Hepatocyte (in vitro differentiated cells): ENCODE measurements at regions not wholly inside any gene's neighbourhood (a gene's known extent, or its start where the extent isn't known, plus 50 kb on each side); places are given as distances from the start of the nearest gene placed in this dataset.

Experiments
- DNase-seq: peaks from one replicate; pipeline ENCODE4 v3.0.0-alpha.2; 2016; ENCODE audit warnings: low spot score
- H2AFZ ChIP-seq: fragments of 200-600 bp; sonication (generic); 2 replicates; pipeline ENCODE4 v1.6.0; 2016; ENCODE audit warnings: antibody characterized with exemption, mild to moderate bottlenecking
- H3K27ac ChIP-seq: fragments of 200-600 bp; sonication (generic); 2 replicates; pipeline ENCODE4 v1.5.1; 2016; ENCODE audit warnings: mild to moderate bottlenecking
- H3K27me3 ChIP-seq: fragments of 200-600 bp; sonication (generic); 2 replicates; pipeline ENCODE4 v1.6.1; 2016
- H3K36me3 ChIP-seq: fragments of 200-600 bp; sonication (generic); replicated peaks from 2 replicates; pipeline ENCODE4 v1.5.1; 2016; ENCODE audit warnings: low read depth; ENCODE audit not compliant: insufficient read depth
- H3K4me1 ChIP-seq: fragments of 200-600 bp; sonication (generic); 2 replicates; pipeline ENCODE4 v1.5.1; 2016; ENCODE audit warnings: mild to moderate bottlenecking, moderate library complexity; ENCODE audit not compliant: insufficient read depth
- H3K4me2 ChIP-seq: fragments of 200-600 bp; sonication (generic); 2 replicates; pipeline ENCODE4 v1.6.0; 2016
- H3K4me3 ChIP-seq: fragments of 200-600 bp; sonication (generic); 2 replicates; pipeline ENCODE4 v1.5.1; 2016; ENCODE audit warnings: mild to moderate bottlenecking
- H3K79me2 ChIP-seq: fragments of 200-600 bp; sonication (generic); 2 replicates; pipeline ENCODE4 v1.6.0; 2017; ENCODE audit warnings: mild to moderate bottlenecking
- H3K9me2 ChIP-seq: fragments of 200-600 bp; sonication (generic); replicated peaks from 2 replicates; pipeline ENCODE4 v1.6.0; 2017; ENCODE audit warnings: mild to moderate bottlenecking; ENCODE audit not compliant: insufficient read depth
- H3K9me3 ChIP-seq: fragments of 200-600 bp; sonication (generic); 2 replicates; pipeline ENCODE4 v1.5.1; 2016; ENCODE audit warnings: low read depth, mild to moderate bottlenecking
- H4K20me1 ChIP-seq: fragments of 200-600 bp; sonication (generic); 2 replicates; pipeline ENCODE4 v1.6.0; 2016; ENCODE audit warnings: mild to moderate bottlenecking; ENCODE audit not compliant: insufficient read depth, poor library complexity, severe bottlenecking
- EZH2 ChIP-seq: fragments of 200-600 bp; sonication (generic); IDR thresholded peaks from 2 replicates; pipeline ENCODE4 v1.6.1; 2016; ENCODE audit warnings: antibody characterized with exemption, mild to moderate bottlenecking, borderline replicate concordance
- EZH2phosphoT487 ChIP-seq: fragments of 200-600 bp; sonication (generic); IDR thresholded peaks from one replicate; pipeline ENCODE4 v1.6.1; 2018; ENCODE audit warnings: antibody characterized with exemption, mild to moderate bottlenecking, low read depth, moderate library complexity; ENCODE audit not compliant: unreplicated experiment, severe bottlenecking
- WGBS: methylation state at CpG from one replicate; pipeline ENCODE4 v1.1.6; 2016; ENCODE audit warnings: low lambda C conversion rate; ENCODE audit errors: missing lambda C conversion rate; 5-methylcytosine and 5-hydroxymethylcytosine counted together
- TF ChIP-seq, protein P1 (sequence below): fragments of 200-600 bp; sonication (generic); IDR thresholded peaks from 2 replicates; pipeline ENCODE4 v1.5.1; 2016; ENCODE audit warnings: antibody characterized with exemption, mild to moderate bottlenecking; ENCODE audit not compliant: poor library complexity

DNA sequence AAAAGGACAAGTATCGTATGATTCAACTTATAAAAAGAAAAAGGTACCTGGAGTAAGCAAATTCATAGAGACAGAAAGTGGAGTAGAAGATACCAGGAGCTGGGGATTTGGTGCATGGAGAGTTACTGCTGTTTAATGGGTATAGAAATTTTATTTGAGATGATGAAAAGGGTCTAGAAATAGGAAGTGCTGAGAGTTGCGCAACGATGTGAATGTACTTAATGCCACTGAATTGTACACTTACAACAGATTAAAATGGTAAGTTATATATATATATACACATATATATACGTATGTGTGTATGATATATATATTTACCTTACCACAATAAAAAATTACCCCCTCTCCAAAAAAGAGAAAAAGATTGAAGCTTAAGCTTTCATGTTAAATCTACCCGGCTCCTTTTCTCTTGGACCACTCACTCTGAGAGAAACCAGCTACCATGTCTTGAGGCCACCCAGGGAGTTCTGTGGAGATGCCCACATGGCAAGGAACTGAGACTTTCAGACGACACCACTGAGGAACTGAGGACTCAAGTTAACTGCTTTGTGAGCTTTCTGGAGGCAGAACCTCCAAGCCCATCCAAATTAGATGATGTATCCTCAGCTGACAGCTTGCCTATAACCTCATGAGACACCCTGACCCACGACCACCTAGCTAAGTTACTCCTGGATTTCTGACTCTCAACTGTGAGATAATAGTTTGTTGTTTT lies 130.0 kb upstream of the BTG1 start:
- Histone ChIP-seq H3K27me3 (no peaks in the 10 kb centered on the region), H3K9me3 (no peaks in the 10 kb centered on the region), H3K36me3 (no peaks in the 10 kb centered on the region), H3K4me1 (no peaks in the 10 kb centered on the region), H3K4me3 (no peak overlapping the region), H4K20me1 (no peaks in the 10 kb centered on the region), H3K4me2 (no peak overlapping the region), H3K79me2 (no peaks in the 10 kb centered on the region), H3K9me2 (no peaks in the 10 kb centered on the region), H2AFZ (no peak overlapping the region), H3K27ac (no peak overlapping the region)
- DNase-seq, result no peak
- 80% methylated on average over 7 of the region's 7 CpGs for WGBS
- TF ChIP-seq EZH2 (no peak), EZH2phosphoT487 (no peak)
- TF ChIP-seq, protein P1, sequence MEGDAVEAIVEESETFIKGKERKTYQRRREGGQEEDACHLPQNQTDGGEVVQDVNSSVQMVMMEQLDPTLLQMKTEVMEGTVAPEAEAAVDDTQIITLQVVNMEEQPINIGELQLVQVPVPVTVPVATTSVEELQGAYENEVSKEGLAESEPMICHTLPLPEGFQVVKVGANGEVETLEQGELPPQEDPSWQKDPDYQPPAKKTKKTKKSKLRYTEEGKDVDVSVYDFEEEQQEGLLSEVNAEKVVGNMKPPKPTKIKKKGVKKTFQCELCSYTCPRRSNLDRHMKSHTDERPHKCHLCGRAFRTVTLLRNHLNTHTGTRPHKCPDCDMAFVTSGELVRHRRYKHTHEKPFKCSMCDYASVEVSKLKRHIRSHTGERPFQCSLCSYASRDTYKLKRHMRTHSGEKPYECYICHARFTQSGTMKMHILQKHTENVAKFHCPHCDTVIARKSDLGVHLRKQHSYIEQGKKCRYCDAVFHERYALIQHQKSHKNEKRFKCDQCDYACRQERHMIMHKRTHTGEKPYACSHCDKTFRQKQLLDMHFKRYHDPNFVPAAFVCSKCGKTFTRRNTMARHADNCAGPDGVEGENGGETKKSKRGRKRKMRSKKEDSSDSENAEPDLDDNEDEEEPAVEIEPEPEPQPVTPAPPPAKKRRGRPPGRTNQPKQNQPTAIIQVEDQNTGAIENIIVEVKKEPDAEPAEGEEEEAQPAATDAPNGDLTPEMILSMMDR, result no peak

GRCh38 chr12:92273076-92273475 lies 127.4 kb upstream of the BTG1 start:
- DNase-seq, result no peak
- H3K4me1 ChIP-seq, result no peaks in the 10 kb centered on the region
- H3K4me2 ChIP-seq, result no peak overlapping the region
- 91% methylated on average over 2 of the region's 2 CpGs for WGBS
- no peak overlapping the region for H3K4me3 ChIP-seq
- no peak overlapping the region for H3K27ac ChIP-seq
- H3K79me2 ChIP-seq, result no peaks in the 10 kb centered on the region
- H2AFZ ChIP-seq, result no peak overlapping the region
- no peaks in the 10 kb centered on the region for H3K36me3 ChIP-seq
- no peak for TF ChIP-seq EZH2phosphoT487
- TF ChIP-seq, protein P1, result no peak
- no peak for TF ChIP-seq EZH2
- H3K9me3 ChIP-seq, result no peaks in the 10 kb centered on the region
- H4K20me1 ChIP-seq, result no peaks in the 10 kb centered on the region
- no peaks in the 10 kb centered on the region for H3K27me3 ChIP-seq
- no peaks in the 10 kb centered on the region for H3K9me2 ChIP-seq

DNA sequence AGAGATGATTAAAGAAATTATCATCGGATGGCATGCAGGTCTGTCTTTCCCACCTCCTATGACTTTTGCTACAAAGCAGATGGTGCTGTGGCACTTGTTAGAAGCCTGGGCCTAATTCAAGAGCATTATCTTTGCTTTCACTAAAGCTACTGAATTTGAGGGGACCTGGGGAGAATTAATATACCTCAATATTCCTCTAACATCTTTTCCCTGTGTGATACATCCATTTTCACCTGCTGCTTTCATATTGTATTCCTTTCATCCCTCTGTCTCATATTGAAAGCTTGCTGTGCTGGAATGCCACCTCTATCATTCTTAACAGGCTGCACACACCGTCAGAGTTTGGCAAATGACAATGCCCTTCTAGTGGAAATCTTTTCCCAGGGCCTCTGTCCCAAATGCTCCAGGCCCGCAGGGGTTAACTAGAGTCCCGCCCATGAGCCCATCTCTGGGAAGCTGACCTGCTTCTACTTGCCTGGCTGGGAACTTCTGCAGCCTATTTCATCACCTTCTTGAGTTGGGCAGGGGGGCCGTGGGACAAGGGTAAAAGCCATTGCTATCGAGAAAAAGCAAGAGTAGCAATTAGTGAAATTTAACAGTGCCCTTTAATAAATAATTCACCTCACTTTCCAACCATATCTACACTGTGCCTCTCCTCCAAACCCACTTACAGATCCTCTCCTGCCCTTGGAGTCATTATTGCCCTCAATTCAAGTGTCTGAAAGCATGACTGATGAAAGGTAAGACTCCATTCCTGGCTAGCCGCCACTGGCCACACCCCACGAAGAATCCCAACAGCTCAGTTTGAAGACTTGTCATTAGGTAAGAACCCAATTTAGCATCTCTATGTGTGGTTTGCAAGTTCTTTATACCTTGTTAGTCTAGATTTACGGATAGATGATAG lies 126.7 kb upstream of the BTG1 start:
- Histone ChIP-seq H3K4me2 (no peak overlapping the region), H4K20me1 (no peaks in the 10 kb centered on the region), H2AFZ (no peak overlapping the region), H3K4me3 (no peak overlapping the region), H3K9me2 (no peaks in the 10 kb centered on the region), H3K9me3 (no peaks in the 10 kb centered on the region), H3K27ac (no peak overlapping the region), H3K36me3 (no peaks in the 10 kb centered on the region), H3K79me2 (no peaks in the 10 kb centered on the region), H3K27me3 (no peaks in the 10 kb centered on the region), H3K4me1 (no peaks in the 10 kb centered on the region)
- TF ChIP-seq, protein P1, result no peak
- no peak for TF ChIP-seq EZH2
- no peak for TF ChIP-seq EZH2phosphoT487
- no peak for DNase-seq
- WGBS, result 74% methylated on average over 9 of the region's 9 CpGs
